ENCODE measurements at regions not wholly inside any gene's neighbourhood (a gene's known extent, or its start where the extent isn't known, plus 50 kb on each side); places are given as distances from the start of the nearest gene placed in this dataset.
"Not testable (repeated sequence)": the region's sequence is repeated elsewhere in the genome, so short reads cannot be mapped to it uniquely, and the experiment has no call there.

DNA sequence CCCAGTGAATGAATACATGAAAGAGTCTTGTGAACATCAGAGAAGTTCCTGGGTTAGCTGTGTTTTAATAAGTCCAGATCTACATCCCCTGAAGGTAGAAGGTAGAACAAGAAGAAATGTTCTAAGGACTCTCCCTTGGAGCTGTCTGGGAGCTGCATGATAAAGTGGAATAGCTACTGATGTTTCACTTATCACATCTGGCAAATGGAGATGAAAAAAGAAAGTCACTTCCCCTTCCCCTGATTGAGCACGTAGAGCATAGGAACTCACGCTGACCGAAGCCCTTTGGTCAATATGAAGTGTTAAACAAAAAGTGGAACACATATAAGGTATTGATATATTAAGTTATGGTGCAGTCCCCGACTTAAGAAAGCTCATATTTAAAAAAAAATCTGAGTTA is 53.2 kb upstream of the PARP1 start:
- Histone ChIP-seq H2AFZ (ENCODE audit: low read depth, low read length) (no peak overlapping the region), H3K4me3 (ENCODE audit: low read length) (no peak overlapping the region), H3K27ac (ENCODE audit: low read length) (no peak overlapping the region), H3K4me2 (ENCODE audit: low read length) (no peak overlapping the region), H4K20me1 (ENCODE audit: insufficient read depth, low read length) (no peaks in the 10 kb centered on the region), H3K79me2 (ENCODE audit: low read length) (no peaks in the 10 kb centered on the region), H3K9me3 (ENCODE audit: insufficient read depth, low read length) (no peaks in the 10 kb centered on the region), H3K27me3 (ENCODE audit: low read depth, low read length) (peaks cover 15% of the 10 kb centered on the region; the same call in 1 of the 2 replicates), H3K4me1 (ENCODE audit: low read length) (no peaks in the 10 kb centered on the region), H3K36me3 (replicated peaks; ENCODE audit: low read depth, low read length) (no peaks in the 10 kb centered on the region), H3K9ac (ENCODE audit: low read length) (no peak overlapping the region)
- TF ChIP-seq, protein P1, sequence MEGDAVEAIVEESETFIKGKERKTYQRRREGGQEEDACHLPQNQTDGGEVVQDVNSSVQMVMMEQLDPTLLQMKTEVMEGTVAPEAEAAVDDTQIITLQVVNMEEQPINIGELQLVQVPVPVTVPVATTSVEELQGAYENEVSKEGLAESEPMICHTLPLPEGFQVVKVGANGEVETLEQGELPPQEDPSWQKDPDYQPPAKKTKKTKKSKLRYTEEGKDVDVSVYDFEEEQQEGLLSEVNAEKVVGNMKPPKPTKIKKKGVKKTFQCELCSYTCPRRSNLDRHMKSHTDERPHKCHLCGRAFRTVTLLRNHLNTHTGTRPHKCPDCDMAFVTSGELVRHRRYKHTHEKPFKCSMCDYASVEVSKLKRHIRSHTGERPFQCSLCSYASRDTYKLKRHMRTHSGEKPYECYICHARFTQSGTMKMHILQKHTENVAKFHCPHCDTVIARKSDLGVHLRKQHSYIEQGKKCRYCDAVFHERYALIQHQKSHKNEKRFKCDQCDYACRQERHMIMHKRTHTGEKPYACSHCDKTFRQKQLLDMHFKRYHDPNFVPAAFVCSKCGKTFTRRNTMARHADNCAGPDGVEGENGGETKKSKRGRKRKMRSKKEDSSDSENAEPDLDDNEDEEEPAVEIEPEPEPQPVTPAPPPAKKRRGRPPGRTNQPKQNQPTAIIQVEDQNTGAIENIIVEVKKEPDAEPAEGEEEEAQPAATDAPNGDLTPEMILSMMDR (IDR thresholded peaks at IDR 0.05; ENCODE audit: low read depth, low read length): no peak
- no peak for TF ChIP-seq EZH2phosphoT487 (IDR thresholded peaks at IDR 0.05; ENCODE audit: low read depth)

DNA sequence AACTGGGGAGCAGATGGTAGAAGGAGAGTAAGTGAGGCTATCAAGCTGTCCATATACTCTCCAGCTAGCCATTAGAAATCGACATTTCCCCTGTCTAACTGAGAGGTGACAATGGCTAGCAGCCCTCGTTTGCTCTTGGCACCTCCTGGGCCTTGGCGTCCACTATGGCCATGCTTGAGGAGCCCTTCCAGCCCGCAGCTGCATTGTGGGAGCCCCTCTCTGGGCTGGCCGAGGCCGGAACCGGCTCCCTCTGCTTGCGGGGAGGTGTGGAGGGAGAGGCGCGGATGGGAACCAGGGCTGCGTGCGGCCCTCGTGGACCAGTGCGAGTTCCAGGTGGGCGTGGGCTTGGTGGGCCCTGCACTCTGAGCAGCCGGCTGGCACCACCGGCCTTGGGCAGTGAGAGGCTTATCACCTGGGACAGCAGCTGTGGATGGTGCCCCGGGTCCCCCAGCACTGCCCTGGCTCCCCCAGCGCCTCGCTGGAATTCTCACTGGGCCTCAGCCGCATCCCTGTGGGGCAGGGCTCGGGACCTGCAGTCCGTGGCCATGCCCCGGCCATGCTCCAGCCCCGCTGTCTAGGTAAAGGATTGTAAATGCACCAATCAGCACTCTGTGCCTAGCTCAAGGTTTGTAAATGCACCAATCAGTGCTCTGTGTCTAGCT is 56.2 kb upstream of the PARP1 start:
- no peaks in the 10 kb centered on the region for H4K20me1 ChIP-seq (ENCODE audit: insufficient read depth, low read length)
- no peaks in the 10 kb centered on the region for H3K36me3 ChIP-seq (replicated peaks; ENCODE audit: low read depth, low read length)

DNA sequence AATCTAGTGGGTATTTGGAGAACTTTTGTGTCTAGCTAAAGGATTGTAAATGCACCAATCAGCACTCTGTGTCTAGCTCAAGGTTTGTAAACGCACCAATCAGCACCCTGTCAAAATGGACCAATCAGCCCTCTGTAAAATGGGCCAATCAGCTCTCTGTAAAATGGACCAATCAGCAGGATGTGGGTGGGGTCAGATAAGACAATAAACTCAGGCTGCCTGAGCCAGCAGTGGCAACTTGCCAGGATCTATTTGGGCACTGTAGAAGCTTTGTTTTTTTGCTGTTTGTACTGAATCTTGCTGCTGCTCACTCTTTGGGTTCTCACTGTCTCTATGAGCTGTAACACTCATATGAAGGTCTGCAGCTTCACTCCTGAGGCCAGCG is 56.7 kb upstream of the PARP1 start:
- not testable (repeated sequence) for H3K79me2 ChIP-seq (ENCODE audit: low read length); H3K4me2 ChIP-seq (ENCODE audit: low read length); H3K27ac ChIP-seq (ENCODE audit: low read length); H3K4me1 ChIP-seq (ENCODE audit: low read length); H3K9me3 ChIP-seq (ENCODE audit: insufficient read depth, low read length); H3K9ac ChIP-seq (ENCODE audit: low read length); H3K4me3 ChIP-seq (ENCODE audit: low read length); H4K20me1 ChIP-seq (ENCODE audit: insufficient read depth, low read length); H2AFZ ChIP-seq (ENCODE audit: low read depth, low read length); H3K36me3 ChIP-seq (replicated peaks; ENCODE audit: low read depth, low read length)
- peaks cover 29% of the 10 kb centered on the region for H3K27me3 ChIP-seq (ENCODE audit: low read depth, low read length)

More for the DNA sequence above, 56.2 kb upstream of the PARP1 start:
- TF ChIP-seq, protein P1 (IDR thresholded peaks at IDR 0.05; ENCODE audit: low read depth, low read length): no peak
- no peak for TF ChIP-seq EZH2phosphoT487 (IDR thresholded peaks at IDR 0.05; ENCODE audit: low read depth)
- Histone ChIP-seq H3K4me2 (ENCODE audit: low read length) (no peak overlapping the region), H3K4me3 (ENCODE audit: low read length) (no peak overlapping the region), H2AFZ (ENCODE audit: low read depth, low read length) (no peak overlapping the region), H3K27ac (ENCODE audit: low read length) (no peak overlapping the region), H3K79me2 (ENCODE audit: low read length) (no peaks in the 10 kb centered on the region), H3K4me1 (ENCODE audit: low read length) (no peaks in the 10 kb centered on the region), H3K9ac (ENCODE audit: low read length) (no peak overlapping the region), H3K27me3 (ENCODE audit: low read depth, low read length) (peaks cover 27% of the 10 kb centered on the region), H3K9me3 (ENCODE audit: insufficient read depth, low read length) (no peaks in the 10 kb centered on the region)

DNA sequence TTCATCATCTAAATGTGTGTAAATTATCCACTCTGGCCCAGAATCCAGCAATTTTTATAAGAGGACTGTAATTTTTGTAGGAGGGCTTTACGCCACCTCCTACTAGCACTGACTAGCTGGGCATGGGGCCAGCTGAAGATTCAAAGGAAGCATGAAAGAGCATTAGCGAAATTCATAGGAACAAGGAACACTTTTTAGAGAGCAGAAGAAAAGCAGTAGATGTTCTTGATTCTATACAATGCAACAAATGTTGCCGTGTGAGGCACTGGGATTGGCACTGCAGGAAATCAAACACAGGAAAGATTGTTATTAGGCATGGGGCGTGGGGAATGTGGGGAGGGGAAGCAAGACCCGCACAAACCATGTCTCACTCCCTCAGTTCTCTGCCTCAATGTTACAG is 58.4 kb upstream of the PARP1 start:
- no peaks in the 10 kb centered on the region for H3K9me3 ChIP-seq (ENCODE audit: insufficient read depth, low read length)
- H3K79me2 ChIP-seq (ENCODE audit: low read length): no peaks in the 10 kb centered on the region
- TF ChIP-seq EZH2phosphoT487 (IDR thresholded peaks at IDR 0.05; ENCODE audit: low read depth): no peak
- TF ChIP-seq, protein P1 (IDR thresholded peaks at IDR 0.05; ENCODE audit: low read depth, low read length): no peak
- H3K4me3 ChIP-seq (ENCODE audit: low read length): no peak overlapping the region
- H4K20me1 ChIP-seq (ENCODE audit: insufficient read depth, low read length): no peaks in the 10 kb centered on the region
- H2AFZ ChIP-seq (ENCODE audit: low read depth, low read length): no peak overlapping the region
- H3K4me1 ChIP-seq (ENCODE audit: low read length): no peaks in the 10 kb centered on the region
- H3K4me2 ChIP-seq (ENCODE audit: low read length): no peak overlapping the region
- no peaks in the 10 kb centered on the region for H3K36me3 ChIP-seq (replicated peaks; ENCODE audit: low read depth, low read length)
- H3K27ac ChIP-seq (ENCODE audit: low read length): no peak overlapping the region
- no peak overlapping the region for H3K9ac ChIP-seq (ENCODE audit: low read length)
- H3K27me3 ChIP-seq (ENCODE audit: low read depth, low read length): peaks cover 29% of the 10 kb centered on the region

Data from OCI-LY3 (cell line).